Epidermal melanocyte (primary cell): ENCODE measurements at regions not wholly inside any gene's neighbourhood (a gene's known extent, or its start where the extent isn't known, plus 50 kb on each side); places are given as distances from the start of the nearest gene placed in this dataset.

Experiments
- DNase-seq: peaks from one replicate; pipeline ENCODE4 v3.0.0; 2011; ENCODE audit warnings: low spot score; ENCODE audit not compliant: insufficient read length

- DNase-seq = no peak
Measured at GRCh38 chr3:96059301-96059700, 755.1 kb upstream of the EPHA6 start.

GRCh38 chr3:96069065-96069464 is 745.3 kb upstream of the EPHA6 start:
- DNase-seq = no peak

- DNase-seq = no peak
Measured at GRCh38 chr3:96070678-96071077, 743.7 kb upstream of the EPHA6 start.

- DNase-seq = no peak
Measured at GRCh38 chr3:96071097-96071496, 743.3 kb upstream of the EPHA6 start.

- no peak for DNase-seq
Measured at GRCh38 chr3:96072226-96072625, 742.2 kb upstream of the EPHA6 start.

GRCh38 chr3:96083610-96084009 is 730.8 kb upstream of the EPHA6 start:
- no peak for DNase-seq

- no peak for DNase-seq
Measured at GRCh38 chr3:96086018-96086417, 728.4 kb upstream of the EPHA6 start.

- no peak for DNase-seq
Measured at GRCh38 chr3:96101006-96101560, 713.3 kb upstream of the EPHA6 start.

- DNase-seq = no peak
Measured at GRCh38 chr3:96106701-96107100, 707.7 kb upstream of the EPHA6 start.
